Non-pigmented ciliary epithelial cell (primary cell): ENCODE measurements at regions not wholly inside any gene's neighbourhood (a gene's known extent, or its start where the extent isn't known, plus 50 kb on each side); places are given as distances from the start of the nearest gene placed in this dataset.
A peak's percentile ranks its signal among the peaks of the same experiment; 100 is the strongest.
"Not testable (repeated sequence)": the region's sequence is repeated elsewhere in the genome, so short reads cannot be mapped to it uniquely, and the experiment has no call there.

ENCODE experiments used
- DNase-seq: peaks from one replicate; pipeline ENCODE4 v3.0.0-alpha.2; 2010; ENCODE audit warnings: low read depth

- no peak for DNase-seq
Measured at GRCh38 chr1:78250201-78250600, 204.4 kb downstream of the GIPC2 start.

GRCh38 chr1:78254517-78254916, 208.8 kb downstream of the GIPC2 start:
- no peak for DNase-seq

DNA sequence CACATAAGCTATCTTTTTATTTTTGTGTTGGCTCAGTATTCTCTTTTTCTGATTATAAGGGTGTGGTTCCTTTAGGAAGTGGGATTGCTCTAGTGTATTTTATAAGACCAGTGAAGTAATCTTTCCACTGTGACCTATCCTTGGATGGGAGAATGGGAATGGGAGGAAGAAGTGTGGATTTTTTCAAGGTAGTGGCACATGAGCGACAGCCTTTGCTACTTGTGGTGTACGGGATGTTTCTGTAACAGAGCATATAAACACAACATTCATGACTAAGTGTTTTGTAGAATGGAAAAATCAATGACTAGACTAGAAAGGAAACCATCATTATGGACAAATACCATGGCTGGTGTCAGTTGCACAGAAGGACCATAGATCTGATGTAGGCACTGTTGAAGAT, 209.6 kb downstream of the GIPC2 start:
- DNase-seq = no peak

DNA sequence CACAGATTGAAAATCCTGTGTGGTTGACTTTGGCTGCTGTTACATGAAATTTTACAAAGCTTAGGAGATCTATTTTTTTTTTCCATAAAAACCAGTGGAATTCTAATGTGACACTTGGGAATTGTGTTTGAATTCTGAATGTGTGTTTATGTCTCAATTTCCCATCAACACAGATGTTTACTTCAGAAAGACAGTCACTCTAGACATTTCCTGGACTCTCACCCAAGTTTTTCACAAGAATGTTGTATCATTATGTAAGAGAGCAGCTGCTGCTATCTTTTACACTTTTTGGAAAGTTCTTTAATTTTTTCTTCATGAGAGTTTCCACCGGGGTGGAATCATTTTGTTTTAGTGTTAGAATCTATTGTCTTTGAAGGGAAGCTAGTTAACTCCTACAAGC, 210.1 kb downstream of the GIPC2 start:
- no peak for DNase-seq

- DNase-seq = no peak
Measured at GRCh38 chr1:78263459-78263858, 217.7 kb downstream of the GIPC2 start.

- DNase-seq = no peak
Measured at GRCh38 chr1:78263946-78264345, 218.2 kb downstream of the GIPC2 start.

GRCh38 chr1:78267513-78268218, 221.9 kb downstream of the GIPC2 start:
- no peak for DNase-seq

DNA sequence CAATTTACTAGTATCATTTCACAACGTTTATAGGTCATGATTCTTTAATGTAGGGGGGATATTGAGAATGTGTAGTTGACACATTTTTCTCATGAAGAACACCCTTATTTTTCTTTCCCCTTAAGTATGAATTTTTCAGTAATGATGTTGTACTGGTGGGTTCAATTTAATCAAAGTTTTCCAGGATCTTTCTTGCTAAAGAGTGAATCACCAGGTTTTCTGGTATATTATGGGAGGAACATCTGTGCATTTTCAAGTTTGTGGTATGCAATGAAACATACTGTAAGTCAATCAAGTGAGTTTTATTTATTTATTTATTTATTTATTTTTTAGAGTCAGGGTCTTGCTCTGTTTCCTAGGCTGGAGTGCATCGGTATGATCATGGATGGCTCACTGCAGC, 221.2 kb upstream of the PTGFR start:
- DNase-seq = no peak

- DNase-seq = not testable (repeated sequence)
Measured at GRCh38 chr1:78271423-78271822, 219.4 kb upstream of the PTGFR start.

DNA sequence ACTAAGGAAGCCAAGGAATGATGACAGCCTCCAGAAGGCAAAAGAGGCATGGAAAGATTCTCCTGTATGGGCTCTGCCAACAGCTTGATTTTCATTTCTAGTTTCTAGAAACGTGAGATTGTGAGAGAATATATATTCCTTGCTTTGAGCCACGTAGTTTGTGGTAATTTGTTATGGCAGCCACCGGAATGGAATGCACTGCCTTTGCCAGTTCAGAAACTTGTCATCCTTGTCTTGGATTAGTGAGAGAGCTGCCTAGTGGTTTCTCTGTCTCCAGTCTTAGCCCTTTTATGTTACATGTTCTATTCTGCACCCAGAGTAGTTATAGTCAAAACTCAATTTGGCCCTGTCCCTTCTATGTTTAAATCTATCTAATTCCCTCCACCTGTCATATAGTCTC, 216.0 kb upstream of the PTGFR start:
- peak; percentile 67 for DNase-seq

- DNase-seq = no peak
Measured at GRCh38 chr1:78275456-78275855, 215.3 kb upstream of the PTGFR start.

- no peak for DNase-seq
Measured at GRCh38 chr1:78275906-78276685, 214.7 kb upstream of the PTGFR start.

- no peak for DNase-seq
Measured at GRCh38 chr1:78277253-78277652, 213.5 kb upstream of the PTGFR start.

DNA sequence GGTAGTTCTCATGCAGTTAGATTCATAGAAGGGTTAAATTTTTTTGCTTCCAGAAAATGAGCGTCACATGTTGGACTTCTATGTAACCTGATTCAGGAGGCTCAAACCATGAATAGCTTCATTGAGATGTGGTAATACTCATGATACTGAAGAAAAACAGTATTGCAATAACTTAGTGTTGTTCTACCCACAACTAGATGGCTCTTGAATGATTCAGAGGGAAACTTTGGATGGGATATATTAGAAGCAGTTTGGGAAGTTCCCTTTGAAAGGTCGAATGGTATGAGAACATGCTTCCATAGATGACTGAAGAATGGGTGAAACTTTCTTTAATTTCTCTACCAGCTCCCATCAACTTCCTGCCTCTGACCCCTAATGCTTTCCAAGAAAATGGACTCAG, 211.7 kb upstream of the PTGFR start:
- peak; percentile 94 for DNase-seq

DNA sequence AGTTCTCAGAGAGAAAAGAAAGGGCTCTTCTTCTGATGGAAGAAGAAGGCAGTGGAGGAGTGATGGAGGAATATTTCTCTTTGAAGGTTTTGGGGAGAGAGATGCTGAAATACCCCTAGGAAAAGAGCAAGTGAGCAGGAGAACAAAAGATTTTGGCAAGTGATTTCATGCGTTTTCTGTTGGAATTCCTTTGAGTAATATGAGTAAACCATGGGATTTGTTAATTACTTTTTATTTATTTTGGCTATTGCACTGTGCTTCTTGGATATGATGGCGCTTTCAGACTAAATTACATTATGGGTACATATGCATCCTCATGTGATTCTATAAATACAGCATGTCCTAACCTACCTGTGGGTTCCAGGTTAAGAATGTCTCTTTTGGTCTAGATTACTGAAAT, 210.1 kb upstream of the PTGFR start:
- DNase-seq = no peak

GRCh38 chr1:78281580-78281979, 209.2 kb upstream of the PTGFR start:
- no peak for DNase-seq

- no peak for DNase-seq
Measured at GRCh38 chr1:78283691-78284090, 207.1 kb upstream of the PTGFR start.

DNA sequence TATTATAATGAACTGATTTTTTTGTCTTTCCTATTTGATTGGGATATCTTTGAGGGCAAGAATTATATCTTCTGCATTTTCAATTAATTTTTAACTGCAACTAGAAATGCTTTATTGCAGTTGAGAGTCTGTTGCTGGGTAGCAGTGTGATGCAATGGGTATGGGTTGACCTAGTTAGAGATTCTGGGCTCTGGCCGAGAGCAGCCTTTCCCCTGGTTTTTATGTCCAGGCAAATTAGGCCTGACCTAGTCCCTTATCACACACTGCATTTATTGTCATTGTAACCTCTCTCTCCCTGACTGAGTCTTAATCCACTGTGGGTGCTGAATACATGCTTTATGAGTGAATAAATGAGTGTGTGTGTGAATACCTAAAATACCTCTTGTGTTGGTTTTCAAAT, 206.4 kb upstream of the PTGFR start:
- no peak for DNase-seq

DNA sequence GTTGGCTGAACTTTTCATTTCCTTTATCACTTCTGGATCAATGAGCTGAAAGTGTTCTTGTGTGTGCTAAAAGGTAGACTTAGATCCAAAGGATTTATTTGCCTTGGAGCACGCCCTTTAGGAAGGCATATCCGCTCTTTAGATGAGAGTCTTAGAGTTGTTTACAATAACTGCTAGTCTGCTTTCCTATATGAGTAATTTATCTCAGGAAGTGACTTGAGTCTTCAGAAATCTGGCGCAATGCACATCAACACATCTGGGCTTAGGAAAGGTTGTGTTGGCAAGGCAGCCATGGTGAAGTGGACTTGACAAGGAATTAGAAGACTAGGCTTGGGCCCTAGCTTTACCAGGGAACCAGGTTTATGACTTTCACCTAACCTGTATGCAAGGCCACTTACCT, 204.1 kb upstream of the PTGFR start:
- DNase-seq = no peak

DNA sequence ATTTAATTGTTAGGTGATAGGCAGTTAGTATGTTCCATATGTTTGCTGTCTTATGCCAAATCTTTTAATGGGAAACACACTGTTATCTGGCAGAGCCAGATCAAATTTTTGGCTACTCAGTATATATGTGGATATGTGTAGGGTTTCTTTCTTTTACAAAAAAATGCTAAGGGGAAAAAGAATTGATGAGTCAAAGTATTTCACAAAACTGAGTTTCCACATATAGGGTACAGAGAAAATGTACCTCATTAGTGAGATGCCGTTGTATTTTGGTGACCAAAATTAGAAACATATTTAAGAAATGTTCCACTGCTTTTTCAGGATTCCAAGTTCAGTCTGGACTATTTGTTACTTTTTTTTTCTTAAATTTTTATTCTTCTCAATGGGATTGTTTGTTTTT, 201.2 kb upstream of the PTGFR start:
- DNase-seq = no peak

DNA sequence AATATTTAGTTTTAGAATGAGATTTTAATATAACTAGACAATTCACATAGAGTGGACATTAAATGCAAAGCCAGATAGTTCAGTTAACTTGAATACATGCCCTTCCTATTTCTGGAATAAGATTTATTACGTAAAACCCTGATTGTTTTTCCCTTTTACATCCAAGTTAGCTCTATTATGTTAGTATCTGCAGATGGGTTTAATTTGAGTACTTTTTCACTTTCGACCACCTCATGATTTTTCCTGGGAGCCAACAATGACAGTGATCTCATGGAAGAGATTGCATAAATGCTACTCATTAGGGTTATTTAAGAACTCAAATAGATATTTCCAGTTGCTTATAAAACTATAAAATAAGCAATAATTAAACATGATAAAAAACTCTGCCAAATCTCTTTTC, 199.4 kb upstream of the PTGFR start:
- no peak for DNase-seq

- DNase-seq = no peak
Measured at GRCh38 chr1:78291872-78292271, 198.9 kb upstream of the PTGFR start.

DNA sequence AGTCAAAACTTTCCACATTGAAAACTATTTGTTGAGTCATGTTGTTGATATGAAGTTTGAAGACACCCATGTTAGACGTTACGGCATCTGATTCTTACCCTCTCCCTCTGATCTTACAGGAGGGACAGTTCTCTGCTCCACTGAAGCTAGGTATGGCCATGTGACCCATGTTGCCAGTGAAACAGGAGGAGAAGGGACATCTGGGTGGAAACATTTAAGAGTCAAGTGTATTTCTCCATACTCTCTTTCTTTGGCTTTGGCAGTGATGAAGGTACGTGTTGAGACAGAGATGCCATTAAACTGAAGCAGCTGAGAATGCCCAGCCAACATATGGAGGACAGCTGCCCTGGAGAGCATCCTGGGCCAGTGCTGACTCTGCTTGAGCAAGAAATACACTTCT, 198.4 kb upstream of the PTGFR start:
- no peak for DNase-seq

DNA sequence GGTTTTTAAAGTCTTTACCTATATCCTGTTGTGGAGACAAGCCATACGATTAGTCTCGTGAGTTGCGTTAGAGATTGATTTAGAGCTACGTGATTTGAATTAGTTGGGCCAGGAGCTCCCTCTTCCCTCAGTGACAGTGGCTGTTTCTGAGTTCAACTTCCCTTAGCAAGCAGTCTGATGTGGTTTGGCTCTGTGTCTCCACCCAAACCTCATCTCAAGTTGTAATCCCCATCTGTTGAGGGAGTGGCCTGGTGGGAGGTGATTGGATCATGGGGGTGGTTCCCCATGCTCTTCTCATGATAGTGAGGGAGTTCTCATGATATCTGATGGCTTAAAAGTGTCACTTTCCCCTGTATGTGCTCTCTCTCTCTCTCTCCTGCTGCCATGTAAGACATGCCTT, 192.9 kb upstream of the PTGFR start:
- DNase-seq = no peak
